NCI-H82 (cell line): ENCODE measurements at regions not wholly inside any gene's neighbourhood (a gene's known extent, or its start where the extent isn't known, plus 50 kb on each side); places are given as distances from the start of the nearest gene placed in this dataset.

Experiments used
- DNase-seq: peaks from one replicate; lab custom pipeline; 2025; lab: John Stamatoyannopoulos, UW

DNA sequence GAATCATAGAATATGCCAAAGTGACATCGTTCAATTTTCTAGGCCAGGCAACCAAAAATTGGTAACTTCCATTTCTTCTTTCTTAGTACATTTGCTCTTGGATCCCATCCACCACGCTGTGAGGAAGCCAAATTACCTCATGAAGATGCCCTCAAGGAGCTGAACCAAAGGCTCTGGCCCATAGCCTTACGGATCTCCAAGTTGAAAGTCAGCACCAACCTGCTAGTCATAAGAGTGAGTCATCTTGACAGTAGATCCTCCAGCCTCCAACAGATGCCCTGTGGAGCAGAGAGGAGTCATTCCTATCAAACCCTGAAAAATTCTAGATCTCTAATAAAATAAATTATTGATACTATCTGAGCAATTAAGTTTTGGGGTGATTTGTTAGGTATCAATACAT is 322.5 kb upstream of the COL8A1 start:
- no peak for DNase-seq

DNA sequence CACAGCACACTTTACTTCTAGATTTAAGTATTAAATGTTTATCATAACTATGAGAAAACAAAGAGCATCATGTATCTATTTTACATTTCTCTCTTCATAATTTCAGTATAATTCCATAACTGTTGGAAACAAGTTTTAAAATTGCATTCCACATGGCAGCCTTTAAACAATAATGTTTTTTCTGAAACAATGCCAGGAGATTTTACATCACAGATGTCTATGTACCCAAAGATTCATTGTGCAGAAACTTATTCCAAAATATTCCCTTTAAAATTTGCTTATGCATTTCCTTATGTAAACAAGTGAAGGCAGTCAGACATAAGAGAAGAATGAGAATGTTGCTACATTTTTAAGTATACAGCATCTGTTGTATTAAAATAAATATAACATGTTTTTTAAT is 324.9 kb upstream of the COL8A1 start:
- no peak for DNase-seq

DNA sequence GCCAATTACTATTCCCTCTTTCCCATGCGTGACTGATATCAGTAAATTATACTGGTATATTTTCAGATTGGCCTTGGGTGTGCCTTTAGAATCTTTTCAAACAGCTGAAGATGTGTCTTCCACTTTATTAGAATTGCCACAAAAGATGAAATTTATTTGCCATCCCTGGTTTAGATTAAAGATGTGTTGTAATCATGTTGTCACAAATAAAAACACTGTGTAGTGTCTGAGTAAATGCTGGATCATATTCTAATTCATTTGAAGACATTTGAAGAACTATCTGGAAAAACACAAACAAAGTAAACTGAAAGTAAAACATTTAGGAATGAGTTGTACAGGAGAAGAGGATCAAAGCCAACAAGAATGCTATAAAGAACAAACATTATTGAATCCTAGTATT is 339.7 kb upstream of the COL8A1 start:
- DNase-seq: no peak

DNA sequence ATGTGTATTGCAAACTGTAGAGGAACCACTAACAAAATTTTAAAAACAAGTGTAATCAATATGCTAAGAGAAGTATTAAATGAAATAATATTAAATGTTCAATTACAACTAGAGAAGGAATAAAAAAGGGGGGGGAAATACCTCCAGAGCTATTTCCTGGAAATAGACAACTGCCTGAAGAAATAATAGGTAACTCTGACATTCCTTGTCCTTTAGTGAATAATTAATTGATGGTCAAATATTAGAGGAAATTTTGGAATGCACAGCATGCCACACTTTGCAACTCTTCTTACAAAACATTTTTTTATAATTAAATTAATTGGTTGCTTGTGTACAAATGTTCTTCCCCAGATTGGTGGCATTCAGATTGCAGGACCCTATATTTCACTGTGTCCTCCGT is 342.6 kb upstream of the COL8A1 start:
- DNase-seq: no peak

DNA sequence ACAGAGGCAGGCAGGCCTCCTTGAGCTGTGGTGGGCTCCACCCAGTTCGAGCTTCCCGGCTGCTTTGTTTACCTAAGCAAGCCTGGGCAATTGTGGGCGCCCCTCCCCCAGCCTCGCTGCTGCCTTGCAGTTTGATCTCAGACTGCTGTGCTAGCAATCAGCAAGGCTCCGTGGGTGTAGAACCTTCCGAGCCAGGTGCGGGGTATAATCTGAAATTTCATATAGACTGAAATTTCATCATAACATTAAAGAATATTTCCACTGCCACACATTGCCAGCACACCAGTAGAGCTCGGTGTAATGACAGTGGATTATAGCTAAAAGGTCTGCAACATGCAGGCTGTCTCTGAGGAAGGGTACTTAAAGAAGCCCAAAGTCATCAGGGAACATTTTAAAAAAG is 344.3 kb upstream of the COL8A1 start:
- peak; percentile 20 for DNase-seq

DNA sequence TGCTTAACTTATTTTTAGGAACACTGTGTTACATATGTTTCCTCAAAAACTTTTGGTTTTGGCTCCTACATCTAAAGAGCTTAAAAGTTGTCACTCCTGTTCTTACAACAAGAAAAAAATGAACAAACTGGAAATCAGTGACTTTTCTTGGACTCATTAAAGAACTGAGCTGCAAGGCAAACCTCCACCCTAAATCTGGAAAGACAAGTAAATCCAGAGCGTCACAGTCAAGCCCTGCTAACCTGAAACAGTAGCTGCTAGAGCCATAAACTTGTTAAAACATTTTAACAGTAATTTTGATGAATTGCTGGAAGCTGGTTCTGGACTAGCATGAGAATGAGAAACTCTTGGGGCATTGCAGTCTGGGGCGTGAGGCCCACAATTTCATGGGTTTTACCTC is 350.5 kb upstream of the COL8A1 start:
- DNase-seq: no peak

DNA sequence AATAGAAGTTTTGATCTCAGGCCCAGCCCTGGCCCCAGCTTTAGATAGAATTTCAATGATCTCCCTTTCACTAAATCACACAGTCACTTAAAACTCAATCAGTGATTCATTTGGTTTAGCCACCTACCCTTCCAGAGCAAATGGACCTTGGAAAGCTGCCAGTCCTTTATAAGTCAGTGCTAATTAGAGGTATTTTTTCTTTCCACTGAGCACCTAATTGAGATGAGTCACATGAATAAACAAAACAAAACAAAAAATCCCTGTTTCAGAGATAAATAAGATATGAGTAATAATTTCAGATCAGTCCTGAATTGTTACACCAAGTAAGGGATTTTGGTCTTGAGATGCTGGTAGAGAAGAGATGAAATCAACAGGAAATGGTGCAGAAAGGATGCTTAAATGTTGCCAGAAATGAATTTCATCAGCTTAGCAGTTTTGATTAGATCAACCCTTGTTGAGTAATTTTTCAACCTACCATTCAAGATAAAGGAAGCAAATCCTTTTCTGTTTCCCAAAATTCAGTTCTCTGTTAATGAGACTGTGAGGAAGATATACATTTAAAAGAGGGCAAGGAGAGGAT is 352.0 kb upstream of the COL8A1 start:
- no peak for DNase-seq

DNA sequence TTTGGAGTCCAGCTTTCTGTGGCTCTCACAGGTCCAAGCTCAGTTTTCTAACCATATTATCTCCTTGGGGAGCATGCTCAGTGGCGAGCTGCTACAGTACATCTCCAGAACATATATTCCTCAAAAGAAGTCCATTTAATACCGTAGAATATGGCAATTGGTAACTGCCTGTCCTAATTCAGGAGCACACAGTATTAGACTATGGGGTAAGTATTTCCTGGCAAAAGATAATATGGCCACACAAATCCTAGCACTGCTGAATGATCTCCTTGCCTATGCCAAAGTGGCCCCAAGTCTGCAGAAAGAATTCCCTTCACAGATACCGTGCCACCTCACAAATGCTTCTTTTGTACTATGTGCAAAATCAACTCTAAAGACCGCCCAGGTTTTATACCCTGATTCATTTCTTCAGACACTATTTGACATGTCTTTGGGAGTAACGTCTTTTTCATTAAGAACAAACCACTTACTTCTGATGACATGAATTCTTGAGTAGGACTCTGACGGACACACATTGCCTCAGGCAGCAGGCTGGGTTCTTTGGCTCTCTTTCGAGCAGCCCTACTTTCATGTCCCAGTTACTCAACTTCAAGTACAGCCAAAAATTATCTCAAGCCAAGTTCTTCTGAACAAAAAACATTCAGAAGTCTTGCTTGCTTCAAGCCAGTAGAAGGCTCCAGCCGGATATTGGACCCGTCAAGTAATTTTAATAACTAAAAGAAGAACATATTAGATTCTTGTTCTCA is 368.3 kb upstream of the DCBLD2 start:
- no peak for DNase-seq

DNA sequence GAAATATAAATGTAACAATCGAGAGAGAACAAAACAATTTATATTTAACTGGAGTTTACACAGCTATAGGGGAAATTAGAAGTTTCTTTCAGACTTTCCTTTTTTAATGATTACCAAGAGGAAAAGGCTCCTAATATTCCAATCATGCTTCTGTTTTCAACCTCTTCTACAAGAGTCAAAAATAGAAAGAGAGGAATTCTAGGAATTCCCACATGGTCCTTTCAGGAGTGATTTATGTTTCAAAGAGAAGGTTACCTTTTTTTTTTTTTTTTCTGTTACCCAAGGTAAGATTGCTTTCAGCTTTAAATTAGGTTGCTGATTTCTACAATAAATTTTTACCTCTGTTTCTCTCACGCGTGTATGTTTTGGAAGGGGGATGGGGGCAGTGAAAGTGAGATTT is 355.3 kb upstream of the DCBLD2 start:
- DNase-seq: no peak

DNA sequence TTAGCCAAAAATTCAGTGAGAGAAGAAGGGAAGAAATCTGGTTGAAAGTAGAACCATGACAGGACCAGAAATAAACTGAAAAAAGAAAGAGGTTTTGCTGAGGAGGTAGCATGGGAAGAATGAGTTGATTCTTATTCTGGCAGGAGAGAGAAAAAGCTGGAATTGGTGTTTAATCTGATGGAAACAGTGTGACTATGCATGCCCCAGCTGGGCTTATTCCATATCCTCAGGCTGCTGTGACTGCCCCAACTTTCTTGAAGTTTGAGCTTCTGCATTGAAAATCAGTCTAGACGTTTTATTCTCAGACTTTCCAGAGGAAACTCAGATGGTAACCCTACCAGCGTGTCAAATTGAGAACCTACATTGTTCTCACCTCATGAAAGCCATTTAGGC is 352.5 kb upstream of the DCBLD2 start:
- DNase-seq: no peak

DNA sequence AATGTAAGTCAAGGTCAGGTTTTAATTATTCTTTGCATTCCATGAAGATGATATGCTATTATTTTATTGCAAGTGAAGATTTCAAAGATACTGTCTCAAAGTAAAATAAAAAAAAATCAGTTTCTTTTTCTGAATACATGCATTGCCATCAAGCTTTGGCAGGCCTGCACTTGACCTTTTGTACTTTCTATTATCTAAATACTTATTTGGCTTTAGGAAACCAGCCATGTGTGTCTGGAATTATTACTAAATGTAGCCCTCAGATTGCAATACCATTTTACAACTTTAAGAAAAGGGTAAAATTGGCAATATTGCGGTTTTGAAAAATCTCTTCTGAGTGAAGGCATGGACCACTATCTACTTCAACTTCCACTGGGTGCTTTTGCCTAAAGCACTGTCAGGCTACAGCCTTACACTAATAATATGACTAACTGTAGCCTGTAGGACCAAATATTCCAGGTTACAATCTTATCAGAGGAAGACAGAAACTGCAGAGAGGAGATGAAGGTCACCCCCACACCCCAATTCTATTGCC is 349.4 kb upstream of the DCBLD2 start:
- no peak for DNase-seq

DNA sequence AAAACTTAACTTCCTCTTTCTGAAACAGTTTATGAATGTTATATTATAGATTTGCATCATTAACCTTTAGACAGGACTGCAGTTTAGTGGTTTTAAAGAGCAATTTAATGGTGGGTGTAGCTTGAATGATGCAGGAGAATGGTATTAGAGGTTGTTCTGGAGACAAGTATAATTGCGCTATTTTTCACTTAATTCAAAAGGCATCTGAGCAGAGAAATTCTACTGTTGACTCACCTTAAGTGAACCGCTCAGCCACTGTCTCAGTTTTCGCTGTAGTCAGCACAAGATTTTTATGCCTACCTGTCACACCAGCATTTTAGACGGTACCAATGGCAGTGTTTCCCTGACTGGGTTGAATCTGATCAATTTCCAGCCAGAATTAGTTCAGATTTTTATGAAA is 348.8 kb upstream of the DCBLD2 start:
- no peak for DNase-seq

DNA sequence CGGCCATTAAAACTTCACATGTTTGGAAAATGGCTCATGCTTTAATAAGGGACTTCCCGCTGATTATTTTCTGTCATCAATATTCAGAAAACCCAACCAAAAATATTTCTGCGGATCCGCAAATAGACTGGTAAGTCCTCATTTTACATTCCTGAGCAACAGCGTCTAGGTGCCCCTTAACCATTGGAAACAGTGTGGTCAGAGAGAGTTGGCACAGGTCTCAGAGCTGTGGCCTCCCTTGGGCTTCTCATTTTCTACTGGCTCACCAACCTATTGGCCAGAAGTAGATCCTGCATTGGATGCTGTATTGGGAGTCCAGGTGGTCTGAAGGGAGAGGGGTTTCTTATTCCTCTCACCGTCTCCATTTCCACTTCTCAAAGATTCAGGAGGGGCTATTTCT is 348.1 kb upstream of the DCBLD2 start:
- DNase-seq: no peak

DNA sequence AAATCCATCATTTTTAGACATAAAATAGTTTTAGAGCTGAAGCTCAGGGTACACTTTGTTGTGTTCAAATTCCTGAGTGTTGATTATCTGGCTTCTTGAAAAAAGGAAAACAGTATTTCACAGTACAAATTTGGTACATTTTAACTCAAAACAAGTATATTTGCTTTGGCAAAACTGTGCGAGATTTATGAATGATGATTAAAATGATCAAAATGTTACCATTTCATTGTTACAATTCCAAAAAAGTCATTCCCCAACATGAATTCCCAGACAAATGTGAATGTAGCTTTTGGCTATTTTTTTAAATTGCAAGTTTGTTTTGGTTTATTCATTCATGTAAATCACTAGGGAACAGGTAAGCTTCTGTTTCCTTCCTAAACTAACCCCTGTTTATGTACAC is 347.4 kb upstream of the DCBLD2 start:
- DNase-seq: no peak

DNA sequence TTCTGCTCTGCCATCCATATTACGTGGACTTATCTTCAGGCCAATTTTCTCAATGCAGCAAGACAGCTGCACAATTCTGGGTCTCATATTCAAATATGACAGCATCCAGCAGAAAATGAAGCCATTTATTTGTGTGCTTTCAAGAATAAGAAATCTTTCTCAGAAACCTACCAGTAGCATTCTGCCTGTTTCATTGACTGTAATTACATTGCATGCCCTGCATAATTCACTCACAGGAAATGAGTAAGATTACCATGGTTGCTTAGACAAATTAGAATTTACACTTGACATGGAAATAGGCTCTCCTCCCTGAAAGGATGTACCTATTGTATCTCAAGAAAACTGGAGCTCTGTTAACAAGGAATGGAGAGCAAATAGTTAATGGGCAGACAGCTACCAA is 346.6 kb upstream of the DCBLD2 start:
- no peak for DNase-seq

DNA sequence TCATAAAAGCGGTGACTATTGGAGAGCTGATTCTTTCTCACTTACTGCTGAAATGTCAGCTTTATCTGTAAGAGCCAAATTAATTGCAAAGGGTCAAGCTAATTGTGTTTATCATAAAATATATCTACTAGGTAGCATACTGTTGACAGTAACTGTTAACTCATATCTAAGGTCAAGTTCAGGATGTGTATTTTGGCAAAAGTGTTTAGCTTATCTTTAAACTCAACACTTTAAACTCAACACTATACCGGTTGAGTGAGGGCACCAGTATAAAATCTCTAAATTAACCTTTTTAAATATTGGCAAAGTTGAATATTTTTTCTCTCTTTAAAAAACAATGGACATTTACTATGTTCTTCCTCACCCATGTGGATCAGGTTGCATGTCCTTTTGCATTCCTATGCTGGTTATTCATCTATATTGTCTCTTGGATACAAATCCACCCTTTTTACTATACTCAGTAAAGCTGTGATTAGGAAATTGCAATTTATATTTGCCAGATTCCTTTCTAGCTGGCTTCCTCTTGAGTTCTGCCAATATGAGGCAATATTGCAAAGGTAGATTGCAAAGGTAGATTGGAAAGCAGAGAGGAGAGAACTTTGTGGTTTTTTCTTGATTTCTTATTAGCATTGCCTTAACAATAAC is 344.6 kb upstream of the DCBLD2 start:
- no peak for DNase-seq

DNA sequence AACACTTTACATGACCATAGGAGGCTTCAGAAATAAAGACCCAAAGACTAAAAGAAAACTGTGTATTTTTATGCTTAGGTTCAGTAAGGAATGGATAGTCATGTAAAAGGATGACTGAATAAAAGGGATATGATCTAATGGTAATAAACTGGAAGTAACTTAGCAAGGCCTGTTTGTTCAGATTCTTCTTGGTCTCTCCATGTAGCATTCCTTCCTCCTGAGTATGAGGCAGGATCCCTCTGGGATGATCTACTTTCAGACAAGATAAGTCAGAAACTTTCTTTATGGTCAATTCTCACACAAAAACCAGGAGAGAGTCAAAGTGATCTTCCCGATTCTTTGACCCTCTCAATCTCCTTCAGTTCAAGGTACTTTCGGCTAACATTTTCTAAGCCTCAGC is 340.8 kb upstream of the DCBLD2 start:
- DNase-seq: no peak

DNA sequence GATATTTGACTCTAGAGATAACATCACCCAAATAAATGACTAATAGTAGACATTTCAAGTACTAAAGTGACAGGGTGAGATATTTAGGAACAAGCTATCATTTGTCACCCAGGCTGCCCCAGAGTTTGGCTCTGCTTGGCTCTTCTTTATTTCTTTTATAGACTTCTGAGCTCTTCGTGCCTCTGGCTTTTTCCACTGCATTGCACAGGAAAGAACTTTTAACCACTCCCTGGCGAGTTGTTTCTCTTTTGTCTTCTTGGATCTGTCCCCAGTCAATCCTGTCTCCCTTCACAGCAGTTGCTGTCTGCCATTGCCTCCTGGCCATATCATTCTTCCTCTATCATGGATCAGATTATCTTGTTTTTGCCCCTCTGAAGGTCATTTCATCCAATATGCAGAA is 339.2 kb upstream of the DCBLD2 start:
- no peak for DNase-seq

DNA sequence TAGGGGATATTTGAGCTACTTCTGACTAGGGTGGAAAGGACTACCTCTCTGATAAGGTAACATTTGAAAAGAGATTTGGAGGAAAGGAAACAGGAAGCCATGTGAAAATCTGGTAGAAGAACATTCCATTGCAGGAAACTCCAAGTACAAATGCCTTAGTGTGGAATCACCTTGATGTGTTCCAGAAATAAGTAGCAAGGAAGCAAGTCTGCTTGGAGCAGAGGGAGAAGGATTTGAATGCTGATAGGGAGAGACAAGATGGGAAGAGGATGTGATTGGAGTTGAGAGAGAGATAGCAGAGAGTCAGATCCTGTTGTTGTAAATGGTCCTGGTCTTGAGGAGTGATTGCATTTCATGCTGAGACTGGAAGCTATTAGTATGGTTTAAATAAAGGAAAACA is 335.1 kb upstream of the DCBLD2 start:
- no peak for DNase-seq

DNA sequence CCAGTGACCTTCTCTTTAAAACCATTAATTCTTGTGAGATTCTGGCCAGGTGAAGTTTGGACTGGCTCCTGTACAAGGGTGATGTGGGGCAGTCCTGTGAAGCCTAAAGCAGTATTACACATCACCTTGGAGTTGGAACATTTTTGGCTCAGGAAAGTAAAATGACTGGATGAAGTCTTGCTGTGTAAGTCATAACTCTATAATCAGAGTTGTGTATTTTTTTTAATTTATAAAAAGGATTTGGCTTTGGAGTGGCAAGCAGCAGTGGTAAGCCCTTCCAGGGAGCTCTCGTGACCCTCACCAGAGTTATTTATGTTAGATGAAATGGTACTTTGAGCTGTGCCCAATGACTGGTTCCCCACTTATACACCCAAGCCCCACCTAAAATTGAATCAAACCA is 331.2 kb upstream of the DCBLD2 start:
- no peak for DNase-seq

DNA sequence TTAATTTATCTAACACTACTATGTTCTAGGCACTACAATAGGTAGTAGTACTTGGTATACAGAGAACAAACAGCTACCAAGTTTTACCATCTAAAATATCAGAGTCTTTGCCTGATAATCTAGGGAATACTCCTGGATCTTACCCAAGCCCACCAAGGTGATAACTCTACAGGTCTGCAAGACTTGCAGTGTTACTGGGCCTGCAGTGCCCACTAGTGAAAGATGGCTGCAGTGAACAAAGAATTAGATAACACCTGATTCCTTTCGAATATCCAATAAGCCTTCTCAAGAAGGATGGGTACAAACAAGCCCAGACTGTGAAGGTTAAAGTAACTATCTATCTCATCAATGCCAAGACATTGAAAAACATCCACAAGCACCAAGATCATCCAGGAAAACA is 317.0 kb upstream of the DCBLD2 start:
- DNase-seq: no peak

DNA sequence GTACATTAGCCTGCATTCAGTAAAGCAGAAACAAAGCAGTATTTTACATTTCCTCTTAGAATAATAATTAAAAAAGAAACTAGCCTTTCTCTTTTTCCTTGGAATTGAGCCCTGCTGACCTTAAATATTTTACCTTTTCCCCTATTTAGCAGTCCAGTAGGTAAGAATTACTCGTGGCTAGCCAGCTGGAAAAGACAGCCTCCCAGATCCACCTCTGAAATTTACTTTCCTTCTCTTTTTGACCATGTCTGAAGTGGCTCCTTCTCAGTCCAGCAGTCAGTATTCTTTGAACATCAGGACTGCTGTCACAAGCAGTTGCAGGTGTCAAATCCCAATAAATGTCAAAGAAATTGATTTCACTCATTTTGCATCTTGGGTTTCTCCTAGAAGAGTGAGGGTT is 311.5 kb upstream of the DCBLD2 start:
- DNase-seq: no peak

DNA sequence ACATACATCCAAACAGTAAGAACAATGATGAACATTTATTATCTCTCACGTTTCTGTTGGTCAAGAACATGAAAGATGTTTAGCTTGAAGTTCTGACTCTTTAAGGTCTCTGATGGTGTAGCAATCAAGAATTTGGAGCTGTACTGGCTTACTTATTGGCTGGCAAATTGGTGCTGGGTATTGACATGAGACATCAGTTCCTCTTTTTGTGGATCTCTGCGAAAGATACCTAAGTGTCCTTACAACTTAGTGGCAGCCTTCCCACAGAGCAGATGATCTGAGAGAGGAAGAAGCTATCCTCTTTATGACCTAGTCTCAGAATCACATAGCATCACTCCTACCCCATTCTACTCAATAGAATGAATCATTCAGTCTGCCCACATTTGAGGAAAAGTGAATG is 309.8 kb upstream of the DCBLD2 start:
- no peak for DNase-seq

DNA sequence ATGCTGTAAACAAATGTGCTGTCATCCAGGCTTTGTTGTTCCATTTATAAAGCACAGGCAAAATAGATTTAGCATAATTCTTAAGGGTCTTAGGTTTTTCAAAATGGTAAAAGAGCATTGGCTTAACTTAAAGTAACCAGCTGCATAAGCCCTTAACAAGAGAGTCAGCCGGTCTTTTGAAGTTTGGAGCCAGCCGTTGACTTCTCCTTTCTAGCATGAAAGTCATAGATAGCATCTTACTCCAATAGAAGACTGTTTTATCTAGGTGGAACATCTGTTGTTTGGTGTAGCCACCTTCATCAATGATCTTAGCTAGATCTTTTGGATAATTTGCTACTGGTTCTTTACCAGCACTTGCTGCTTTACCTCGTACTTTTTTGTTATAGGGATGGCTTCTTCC is 297.5 kb upstream of the DCBLD2 start:
- no peak for DNase-seq
